ENCODE measurements at regions not wholly inside any gene's neighbourhood (a gene's known extent, or its start where the extent isn't known, plus 50 kb on each side); places are given as distances from the start of the nearest gene placed in this dataset.
A peak's percentile ranks its signal among the peaks of the same experiment; 100 is the strongest.

DNA sequence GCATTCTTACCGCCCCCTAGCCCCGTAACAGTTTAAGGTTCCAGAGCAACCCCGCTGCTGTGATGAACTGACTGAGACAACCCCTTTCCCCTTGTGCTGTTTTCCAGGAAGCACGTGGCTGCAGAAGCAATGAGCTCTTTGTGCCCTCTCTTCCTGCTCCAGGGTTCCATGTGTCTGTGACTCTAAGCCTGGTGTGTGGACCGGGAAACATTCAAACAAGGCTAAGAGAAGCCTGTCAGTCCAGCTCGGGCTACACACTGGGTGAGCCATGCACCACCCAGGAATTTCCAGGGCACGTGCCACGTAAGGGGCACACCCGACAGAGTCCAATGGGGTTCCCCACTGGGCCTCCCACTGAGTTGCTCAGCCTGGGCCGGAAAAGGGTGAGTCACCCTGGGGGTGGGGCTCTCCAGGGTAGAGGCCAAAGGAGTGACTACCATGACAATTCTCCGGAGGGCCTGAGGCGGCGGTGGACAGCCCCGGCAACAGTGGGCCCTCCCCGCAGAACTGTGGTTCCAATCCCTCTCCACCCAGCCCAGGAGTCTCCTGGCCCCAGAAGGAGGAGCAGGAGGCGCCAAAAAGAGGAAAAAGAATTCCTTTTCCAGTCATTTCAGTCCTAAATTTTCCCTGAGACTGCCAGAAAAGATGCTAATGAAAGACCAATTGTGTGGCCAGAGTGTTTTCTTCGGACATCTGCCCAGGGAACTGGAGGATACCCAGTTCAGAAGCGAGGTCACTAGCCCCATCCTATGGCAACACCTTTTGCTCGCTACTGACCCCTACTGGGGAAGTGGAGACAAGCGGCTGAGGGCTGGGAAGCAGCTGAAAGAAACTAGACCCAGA, 157.8 kb upstream of the SLC1A4 start (continued):
- TF ChIP-seq ZNF10 (CRISPR knock-in tag; IDR thresholded peaks at IDR 0.05; ENCODE audit: borderline replicate concordance, low read depth): no peak
- TF ChIP-seq HOXD1 (CRISPR knock-in tag; IDR thresholded peaks at IDR 0.05): 0 out of 2 replicates have a peak, but pooled peaks have one; percentile 39
- 0 out of 2 replicates have a peak, but pooled peaks have one; percentile 44 for TF ChIP-seq MAF1 (CRISPR knock-in tag; IDR thresholded peaks at IDR 0.05; ENCODE audit: borderline replicate concordance)
- TF ChIP-seq TAF15 (IDR thresholded peaks at IDR 0.05; ENCODE audit: low read depth, low read length, poor library complexity, severe bottlenecking): no peak
- TF ChIP-seq ZNF432 (CRISPR knock-in tag; IDR thresholded peaks at IDR 0.05; ENCODE audit: borderline replicate concordance): no peak
- TF ChIP-seq ZNF274 (CRISPR knock-in tag; IDR thresholded peaks at IDR 0.05): peak; percentile 88
- peak; percentile 38; the same call in 1 of the 2 replicates for TF ChIP-seq CAMTA2 (CRISPR knock-in tag; IDR thresholded peaks at IDR 0.05; ENCODE audit: borderline replicate concordance)
- peak; percentile 95 for TF ChIP-seq MYC (CRISPR knock-in tag; IDR thresholded peaks at IDR 0.05; ENCODE audit: borderline replicate concordance)
- peak; percentile 58 for TF ChIP-seq NCOA2 (CRISPR knock-in tag; IDR thresholded peaks at IDR 0.05)
- 0 out of 2 replicates have a peak, but pooled peaks have one; percentile 64 for TF ChIP-seq ZNF33B (CRISPR knock-in tag; IDR thresholded peaks at IDR 0.05)
- TF ChIP-seq HNRNPK (IDR thresholded peaks at IDR 0.05; ENCODE audit: low read depth, low read length, poor library complexity, severe bottlenecking): no peak
- 0 out of 2 replicates have a peak, but pooled peaks have one; percentile 85 for TF ChIP-seq ZNF446 (CRISPR knock-in tag; IDR thresholded peaks at IDR 0.05)
- TF ChIP-seq, protein P1, sequence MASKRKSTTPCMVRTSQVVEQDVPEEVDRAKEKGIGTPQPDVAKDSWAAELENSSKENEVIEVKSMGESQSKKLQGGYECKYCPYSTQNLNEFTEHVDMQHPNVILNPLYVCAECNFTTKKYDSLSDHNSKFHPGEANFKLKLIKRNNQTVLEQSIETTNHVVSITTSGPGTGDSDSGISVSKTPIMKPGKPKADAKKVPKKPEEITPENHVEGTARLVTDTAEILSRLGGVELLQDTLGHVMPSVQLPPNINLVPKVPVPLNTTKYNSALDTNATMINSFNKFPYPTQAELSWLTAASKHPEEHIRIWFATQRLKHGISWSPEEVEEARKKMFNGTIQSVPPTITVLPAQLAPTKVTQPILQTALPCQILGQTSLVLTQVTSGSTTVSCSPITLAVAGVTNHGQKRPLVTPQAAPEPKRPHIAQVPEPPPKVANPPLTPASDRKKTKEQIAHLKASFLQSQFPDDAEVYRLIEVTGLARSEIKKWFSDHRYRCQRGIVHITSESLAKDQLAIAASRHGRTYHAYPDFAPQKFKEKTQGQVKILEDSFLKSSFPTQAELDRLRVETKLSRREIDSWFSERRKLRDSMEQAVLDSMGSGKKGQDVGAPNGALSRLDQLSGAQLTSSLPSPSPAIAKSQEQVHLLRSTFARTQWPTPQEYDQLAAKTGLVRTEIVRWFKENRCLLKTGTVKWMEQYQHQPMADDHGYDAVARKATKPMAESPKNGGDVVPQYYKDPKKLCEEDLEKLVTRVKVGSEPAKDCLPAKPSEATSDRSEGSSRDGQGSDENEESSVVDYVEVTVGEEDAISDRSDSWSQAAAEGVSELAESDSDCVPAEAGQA (IDR thresholded peaks at IDR 0.05; ENCODE audit: low read depth): 0 out of 2 replicates have a peak, but pooled peaks have one; percentile 40
- TF ChIP-seq, protein P1 (CRISPR knock-in tag; IDR thresholded peaks at IDR 0.05; ENCODE audit: borderline replicate concordance): 0 out of 2 replicates have a peak, but pooled peaks have one; percentile 58
- TF ChIP-seq, protein P2, sequence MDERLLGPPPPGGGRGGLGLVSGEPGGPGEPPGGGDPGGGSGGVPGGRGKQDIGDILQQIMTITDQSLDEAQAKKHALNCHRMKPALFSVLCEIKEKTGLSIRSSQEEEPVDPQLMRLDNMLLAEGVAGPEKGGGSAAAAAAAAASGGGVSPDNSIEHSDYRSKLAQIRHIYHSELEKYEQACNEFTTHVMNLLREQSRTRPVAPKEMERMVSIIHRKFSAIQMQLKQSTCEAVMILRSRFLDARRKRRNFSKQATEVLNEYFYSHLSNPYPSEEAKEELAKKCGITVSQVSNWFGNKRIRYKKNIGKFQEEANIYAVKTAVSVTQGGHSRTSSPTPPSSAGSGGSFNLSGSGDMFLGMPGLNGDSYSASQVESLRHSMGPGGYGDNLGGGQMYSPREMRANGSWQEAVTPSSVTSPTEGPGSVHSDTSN (CRISPR knock-in tag; IDR thresholded peaks at IDR 0.05): 0 out of 2 replicates have a peak, but pooled peaks have one; percentile 24
- TF ChIP-seq, protein P3, sequence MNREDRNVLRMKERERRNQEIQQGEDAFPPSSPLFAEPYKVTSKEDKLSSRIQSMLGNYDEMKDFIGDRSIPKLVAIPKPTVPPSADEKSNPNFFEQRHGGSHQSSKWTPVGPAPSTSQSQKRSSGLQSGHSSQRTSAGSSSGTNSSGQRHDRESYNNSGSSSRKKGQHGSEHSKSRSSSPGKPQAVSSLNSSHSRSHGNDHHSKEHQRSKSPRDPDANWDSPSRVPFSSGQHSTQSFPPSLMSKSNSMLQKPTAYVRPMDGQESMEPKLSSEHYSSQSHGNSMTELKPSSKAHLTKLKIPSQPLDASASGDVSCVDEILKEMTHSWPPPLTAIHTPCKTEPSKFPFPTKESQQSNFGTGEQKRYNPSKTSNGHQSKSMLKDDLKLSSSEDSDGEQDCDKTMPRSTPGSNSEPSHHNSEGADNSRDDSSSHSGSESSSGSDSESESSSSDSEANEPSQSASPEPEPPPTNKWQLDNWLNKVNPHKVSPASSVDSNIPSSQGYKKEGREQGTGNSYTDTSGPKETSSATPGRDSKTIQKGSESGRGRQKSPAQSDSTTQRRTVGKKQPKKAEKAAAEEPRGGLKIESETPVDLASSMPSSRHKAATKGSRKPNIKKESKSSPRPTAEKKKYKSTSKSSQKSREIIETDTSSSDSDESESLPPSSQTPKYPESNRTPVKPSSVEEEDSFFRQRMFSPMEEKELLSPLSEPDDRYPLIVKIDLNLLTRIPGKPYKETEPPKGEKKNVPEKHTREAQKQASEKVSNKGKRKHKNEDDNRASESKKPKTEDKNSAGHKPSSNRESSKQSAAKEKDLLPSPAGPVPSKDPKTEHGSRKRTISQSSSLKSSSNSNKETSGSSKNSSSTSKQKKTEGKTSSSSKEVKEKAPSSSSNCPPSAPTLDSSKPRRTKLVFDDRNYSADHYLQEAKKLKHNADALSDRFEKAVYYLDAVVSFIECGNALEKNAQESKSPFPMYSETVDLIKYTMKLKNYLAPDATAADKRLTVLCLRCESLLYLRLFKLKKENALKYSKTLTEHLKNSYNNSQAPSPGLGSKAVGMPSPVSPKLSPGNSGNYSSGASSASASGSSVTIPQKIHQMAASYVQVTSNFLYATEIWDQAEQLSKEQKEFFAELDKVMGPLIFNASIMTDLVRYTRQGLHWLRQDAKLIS (CRISPR knock-in tag; IDR thresholded peaks at IDR 0.05): no peak
- peak; percentile 52; the same call in 1 of the 2 replicates for TF ChIP-seq FOXA3 (CRISPR knock-in tag; IDR thresholded peaks at IDR 0.05)

Measured in HepG2 (cell line).